ENCODE measurements at regions not wholly inside any gene's neighbourhood (a gene's known extent, or its start where the extent isn't known, plus 50 kb on each side); places are given as distances from the start of the nearest gene placed in this dataset.
"Not testable (repeated sequence)": the region's sequence is repeated elsewhere in the genome, so short reads cannot be mapped to it uniquely, and the experiment has no call there.

DNA sequence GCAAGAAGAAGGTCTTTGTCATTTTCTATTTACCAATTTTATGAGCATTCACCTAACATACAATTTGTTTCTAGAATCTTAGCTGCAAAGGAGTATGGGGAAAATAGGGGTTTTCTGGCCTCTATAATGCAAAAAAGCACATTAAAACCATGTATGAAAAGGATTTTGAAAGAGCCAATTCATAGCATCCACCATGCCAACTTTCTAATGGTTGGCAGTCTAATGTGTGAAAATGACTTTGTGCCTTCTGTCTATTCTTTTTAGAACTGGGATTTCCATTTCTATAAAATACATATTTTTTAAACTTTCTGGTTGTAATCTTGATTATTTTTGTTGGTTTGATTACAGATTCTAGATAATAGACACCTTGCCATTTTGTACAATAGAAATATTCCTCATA is 333.7 kb upstream of the CNTN6 start:
- CTCF ChIA-PET = no interaction called here
- Histone ChIP-seq H3K27me3 (replicated peaks; ENCODE audit: insufficient read depth, low read depth, low read length, poor library complexity) (no peaks in the 10 kb centered on the region), H3K27ac (ENCODE audit: low read depth, low read length, poor library complexity, severe bottlenecking) (no peak overlapping the region), H3K9me3 (ENCODE audit: low read depth, low read length, poor library complexity, severe bottlenecking) (no peaks in the 10 kb centered on the region), H3K36me3 (ENCODE audit: insufficient read depth, low read length, poor library complexity, severe bottlenecking) (no peaks in the 10 kb centered on the region), H3K4me1 (ENCODE audit: insufficient read depth, low read length, poor library complexity, severe bottlenecking) (no peaks in the 10 kb centered on the region), H3K4me3 (ENCODE audit: low read depth, low read length, poor library complexity, severe bottlenecking) (no peak overlapping the region)
- no peak for TF ChIP-seq EZH2 (IDR thresholded peaks at IDR 0.05; ENCODE audit: borderline replicate concordance, low read depth, low read length, poor library complexity, severe bottlenecking)
- TF ChIP-seq, protein P1, sequence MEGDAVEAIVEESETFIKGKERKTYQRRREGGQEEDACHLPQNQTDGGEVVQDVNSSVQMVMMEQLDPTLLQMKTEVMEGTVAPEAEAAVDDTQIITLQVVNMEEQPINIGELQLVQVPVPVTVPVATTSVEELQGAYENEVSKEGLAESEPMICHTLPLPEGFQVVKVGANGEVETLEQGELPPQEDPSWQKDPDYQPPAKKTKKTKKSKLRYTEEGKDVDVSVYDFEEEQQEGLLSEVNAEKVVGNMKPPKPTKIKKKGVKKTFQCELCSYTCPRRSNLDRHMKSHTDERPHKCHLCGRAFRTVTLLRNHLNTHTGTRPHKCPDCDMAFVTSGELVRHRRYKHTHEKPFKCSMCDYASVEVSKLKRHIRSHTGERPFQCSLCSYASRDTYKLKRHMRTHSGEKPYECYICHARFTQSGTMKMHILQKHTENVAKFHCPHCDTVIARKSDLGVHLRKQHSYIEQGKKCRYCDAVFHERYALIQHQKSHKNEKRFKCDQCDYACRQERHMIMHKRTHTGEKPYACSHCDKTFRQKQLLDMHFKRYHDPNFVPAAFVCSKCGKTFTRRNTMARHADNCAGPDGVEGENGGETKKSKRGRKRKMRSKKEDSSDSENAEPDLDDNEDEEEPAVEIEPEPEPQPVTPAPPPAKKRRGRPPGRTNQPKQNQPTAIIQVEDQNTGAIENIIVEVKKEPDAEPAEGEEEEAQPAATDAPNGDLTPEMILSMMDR (conservative IDR thresholded peaks at IDR 0.05; ENCODE audit: low read depth, low read length) = no peak
- intact Hi-C loops (cut with micrococcal nuclease; ENCODE audit: unreplicated experiment) = no loop called here
- BruUV-seq (replicated peaks) = no TSS peak
- POLR2A ChIA-PET (ENCODE audit: low non-redundant PET) = no interaction called here
- DNase-seq (ENCODE audit: low spot score) = no peak

DNA sequence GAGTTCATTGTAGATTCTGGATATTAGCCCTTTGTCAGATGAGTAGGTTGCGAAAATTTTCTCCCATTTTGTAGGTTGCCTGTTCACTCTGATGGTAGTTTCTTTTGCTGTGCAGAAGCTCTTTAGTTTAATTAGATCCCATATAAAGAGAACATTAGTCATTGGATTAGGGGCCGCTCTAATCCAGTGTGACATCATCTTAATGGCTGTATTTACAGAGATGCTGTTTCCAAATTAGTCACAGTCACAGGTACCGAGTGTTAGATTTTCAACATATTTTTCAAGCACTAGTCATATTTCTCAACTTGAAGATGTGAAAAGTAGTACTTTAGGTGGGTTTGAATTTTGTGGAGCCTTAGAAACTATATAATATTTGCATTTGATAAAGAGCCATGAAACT is 319.4 kb upstream of the CNTN6 start:
- H3K27me3 ChIP-seq (replicated peaks; ENCODE audit: insufficient read depth, low read depth, low read length, poor library complexity); H3K9me3 ChIP-seq (ENCODE audit: low read depth, low read length, poor library complexity, severe bottlenecking); POLR2A ChIA-PET (ENCODE audit: low non-redundant PET); intact Hi-C loops (cut with micrococcal nuclease; ENCODE audit: unreplicated experiment); H3K4me3 ChIP-seq (ENCODE audit: low read depth, low read length, poor library complexity, severe bottlenecking); H3K4me1 ChIP-seq (ENCODE audit: insufficient read depth, low read length, poor library complexity, severe bottlenecking); DNase-seq (ENCODE audit: low spot score); H3K27ac ChIP-seq (ENCODE audit: low read depth, low read length, poor library complexity, severe bottlenecking); BruUV-seq (replicated peaks); H3K36me3 ChIP-seq (ENCODE audit: insufficient read depth, low read length, poor library complexity, severe bottlenecking); CTCF ChIA-PET: not testable (repeated sequence)

DNA sequence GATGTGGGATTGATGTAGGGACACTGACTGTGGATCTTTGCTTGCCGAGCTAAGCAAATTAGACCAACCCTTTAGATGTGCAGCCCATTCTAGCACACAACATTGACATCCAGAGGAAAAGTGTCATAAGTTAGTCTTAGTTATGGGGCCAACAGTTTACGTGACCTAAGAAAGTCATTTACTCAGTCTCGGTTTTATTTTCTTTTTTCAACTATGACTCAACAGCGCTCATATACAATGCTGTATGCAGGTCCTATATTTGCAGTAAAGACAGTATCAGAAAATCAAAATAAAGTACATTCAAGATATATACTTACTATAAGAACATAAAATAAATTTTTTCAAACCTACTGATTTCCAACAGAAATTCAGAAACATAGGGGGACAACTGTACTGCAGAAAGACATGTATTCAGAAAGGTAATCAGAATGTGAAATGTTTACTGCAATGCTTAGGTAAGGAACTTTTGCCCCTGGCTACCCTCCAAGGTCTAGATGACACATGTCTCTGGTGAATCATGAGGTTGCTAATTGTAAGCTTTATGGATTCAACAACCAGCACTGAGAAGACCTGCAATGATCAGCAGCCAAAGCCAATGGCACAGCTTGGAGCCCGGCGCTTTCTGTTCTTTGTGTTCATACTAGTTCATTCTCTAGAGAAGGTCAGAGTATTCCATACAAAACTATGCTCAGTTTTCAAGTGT is 317.5 kb upstream of the CNTN6 start:
- TF ChIP-seq, protein P1 (conservative IDR thresholded peaks at IDR 0.05; ENCODE audit: low read depth, low read length) = no peak
- no peak for TF ChIP-seq EZH2 (IDR thresholded peaks at IDR 0.05; ENCODE audit: borderline replicate concordance, low read depth, low read length, poor library complexity, severe bottlenecking)
- Histone ChIP-seq H3K4me1 (ENCODE audit: insufficient read depth, low read length, poor library complexity, severe bottlenecking) (no peaks in the 10 kb centered on the region), H3K27me3 (replicated peaks; ENCODE audit: insufficient read depth, low read depth, low read length, poor library complexity) (no peaks in the 10 kb centered on the region), H3K4me3 (ENCODE audit: low read depth, low read length, poor library complexity, severe bottlenecking) (no peak overlapping the region), H3K27ac (ENCODE audit: low read depth, low read length, poor library complexity, severe bottlenecking) (no peak overlapping the region), H3K36me3 (ENCODE audit: insufficient read depth, low read length, poor library complexity, severe bottlenecking) (no peaks in the 10 kb centered on the region), H3K9me3 (ENCODE audit: low read depth, low read length, poor library complexity, severe bottlenecking) (no peaks in the 10 kb centered on the region)
- DNase-seq (ENCODE audit: low spot score) = no peak
- no TSS peak for BruUV-seq (replicated peaks)
- CTCF ChIA-PET = no interaction called here
- POLR2A ChIA-PET (ENCODE audit: low non-redundant PET) = no interaction called here
- intact Hi-C loops (cut with micrococcal nuclease; ENCODE audit: unreplicated experiment) = no loop called here

DNA sequence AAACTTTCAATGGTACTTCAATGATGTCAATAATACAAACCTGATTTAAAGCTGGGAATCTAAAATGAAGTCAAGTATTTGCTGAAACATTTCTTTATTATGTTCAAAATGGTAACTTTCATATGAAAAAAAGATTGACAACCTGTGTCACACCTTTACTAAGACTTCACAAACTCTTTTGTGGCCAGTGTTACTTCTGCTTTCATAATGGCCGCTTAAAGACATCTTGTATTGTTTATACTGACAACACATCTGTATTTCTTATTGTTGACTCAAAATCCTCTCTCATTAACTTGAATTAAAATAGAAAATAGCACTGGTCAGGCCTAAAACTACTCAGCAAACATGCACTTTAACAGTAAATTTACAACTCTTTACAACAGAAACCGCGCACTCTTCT is 312.3 kb upstream of the CNTN6 start:
- DNase-seq (ENCODE audit: low spot score) = no peak
- Histone ChIP-seq H3K27ac (ENCODE audit: low read depth, low read length, poor library complexity, severe bottlenecking) (no peak overlapping the region), H3K4me1 (ENCODE audit: insufficient read depth, low read length, poor library complexity, severe bottlenecking) (no peaks in the 10 kb centered on the region), H3K4me3 (ENCODE audit: low read depth, low read length, poor library complexity, severe bottlenecking) (no peak overlapping the region), H3K27me3 (replicated peaks; ENCODE audit: insufficient read depth, low read depth, low read length, poor library complexity) (no peaks in the 10 kb centered on the region), H3K36me3 (ENCODE audit: insufficient read depth, low read length, poor library complexity, severe bottlenecking) (no peaks in the 10 kb centered on the region), H3K9me3 (ENCODE audit: low read depth, low read length, poor library complexity, severe bottlenecking) (no peaks in the 10 kb centered on the region)
- TF ChIP-seq EZH2 (IDR thresholded peaks at IDR 0.05; ENCODE audit: borderline replicate concordance, low read depth, low read length, poor library complexity, severe bottlenecking) = no peak
- TF ChIP-seq, protein P1 (conservative IDR thresholded peaks at IDR 0.05; ENCODE audit: low read depth, low read length) = no peak
- ChIA-PET CTCF (no interaction called here), POLR2A (ENCODE audit: low non-redundant PET) (no interaction called here)
- intact Hi-C loops (cut with micrococcal nuclease; ENCODE audit: unreplicated experiment) = no loop called here
- no TSS peak for BruUV-seq (replicated peaks)
